ENCODE measurements at regions not wholly inside any gene's neighbourhood (a gene's known extent, or its start where the extent isn't known, plus 50 kb on each side); places are given as distances from the start of the nearest gene placed in this dataset.

DNA sequence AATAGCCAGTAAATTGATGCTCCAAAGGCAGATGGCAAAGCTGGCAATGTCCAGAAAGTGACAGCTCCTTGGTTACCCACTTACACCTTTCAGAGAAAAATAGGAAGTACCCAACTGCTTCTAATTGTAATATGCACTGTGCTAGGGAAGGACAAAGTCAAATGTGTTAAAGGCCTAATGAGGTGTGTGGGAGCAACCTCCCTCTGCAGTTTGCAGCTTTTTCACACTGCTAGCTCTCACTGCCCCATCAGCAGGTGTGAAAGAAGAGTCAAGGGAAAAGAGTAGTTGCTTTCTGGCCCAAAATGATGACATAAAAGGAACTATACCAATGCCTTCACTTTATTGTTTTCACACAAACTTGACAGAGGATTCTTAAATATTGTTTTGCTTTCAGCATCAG, 284.1 kb upstream of the SETBP1 start:
- no peaks in the 10 kb centered on the region for H3K4me1 ChIP-seq (ENCODE audit: control insufficient read depth, insufficient read depth, low read length)
- H3K36me3 ChIP-seq (ENCODE audit: control insufficient read depth in 2 of 2, insufficient read depth in 1 of 2, low read length in 2 of 2): no peaks in the 10 kb centered on the region
- no peaks in the 10 kb centered on the region for H3K9me3 ChIP-seq (ENCODE audit: control insufficient read depth, insufficient read depth, low read depth, low read length)
- ChIA-PET CTCF (interaction anchor here (0.7 kb wide), 1 partner anchor 720 kb away, joined by 3 read pairs; no protein-coding TSS in a partner anchor), POLR2A (no interaction called here)
- H3K27ac ChIP-seq (ENCODE audit: extremely low read depth, low read depth, low read length): no peak overlapping the region
- H3K4me3 ChIP-seq (ENCODE audit: low read depth, low read length): no peak overlapping the region
- TF ChIP-seq ZNF664 (tag by site-specific recombination; IDR thresholded peaks at IDR 0.05) (no peak), ZNF529 (tag by site-specific recombination; IDR thresholded peaks at IDR 0.05; ENCODE audit: insufficient replicate concordance) (no peak), ZSCAN4 (tag by site-specific recombination; IDR thresholded peaks at IDR 0.05) (no peak), ZNF626 (tag by site-specific recombination; IDR thresholded peaks at IDR 0.05) (no peak), ZNF837 (tag by site-specific recombination; IDR thresholded peaks at IDR 0.05) (no peak), ZNF121 (tag by site-specific recombination; IDR thresholded peaks at IDR 0.05) (no peak), ZIC2 (tag by site-specific recombination; IDR thresholded peaks at IDR 0.05) (no peak), ZNF26 (tag by site-specific recombination; IDR thresholded peaks at IDR 0.05) (no peak), ZFP41 (tag by site-specific recombination; IDR thresholded peaks at IDR 0.05; ENCODE audit: borderline replicate concordance) (no peak), ZBTB44 (tag by site-specific recombination; IDR thresholded peaks at IDR 0.05) (no peak), ZBTB21 (tag by site-specific recombination; IDR thresholded peaks at IDR 0.05) (no peak), ZSCAN30 (tag by site-specific recombination; IDR thresholded peaks at IDR 0.05) (no peak), GLI4 (tag by site-specific recombination; IDR thresholded peaks at IDR 0.05) (no peak), MYNN (tag by site-specific recombination; IDR thresholded peaks at IDR 0.05; ENCODE audit: borderline replicate concordance) (no peak)
- TF ChIP-seq, protein P1, sequence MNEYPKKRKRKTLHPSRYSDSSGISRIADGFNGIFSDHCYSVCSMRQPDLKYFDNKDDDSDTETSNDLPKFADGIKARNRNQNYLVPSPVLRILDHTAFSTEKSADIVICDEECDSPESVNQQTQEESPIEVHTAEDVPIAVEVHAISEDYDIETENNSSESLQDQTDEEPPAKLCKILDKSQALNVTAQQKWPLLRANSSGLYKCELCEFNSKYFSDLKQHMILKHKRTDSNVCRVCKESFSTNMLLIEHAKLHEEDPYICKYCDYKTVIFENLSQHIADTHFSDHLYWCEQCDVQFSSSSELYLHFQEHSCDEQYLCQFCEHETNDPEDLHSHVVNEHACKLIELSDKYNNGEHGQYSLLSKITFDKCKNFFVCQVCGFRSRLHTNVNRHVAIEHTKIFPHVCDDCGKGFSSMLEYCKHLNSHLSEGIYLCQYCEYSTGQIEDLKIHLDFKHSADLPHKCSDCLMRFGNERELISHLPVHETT (tag by site-specific recombination; IDR thresholded peaks at IDR 0.05): no peak
- TF ChIP-seq, protein P2, sequence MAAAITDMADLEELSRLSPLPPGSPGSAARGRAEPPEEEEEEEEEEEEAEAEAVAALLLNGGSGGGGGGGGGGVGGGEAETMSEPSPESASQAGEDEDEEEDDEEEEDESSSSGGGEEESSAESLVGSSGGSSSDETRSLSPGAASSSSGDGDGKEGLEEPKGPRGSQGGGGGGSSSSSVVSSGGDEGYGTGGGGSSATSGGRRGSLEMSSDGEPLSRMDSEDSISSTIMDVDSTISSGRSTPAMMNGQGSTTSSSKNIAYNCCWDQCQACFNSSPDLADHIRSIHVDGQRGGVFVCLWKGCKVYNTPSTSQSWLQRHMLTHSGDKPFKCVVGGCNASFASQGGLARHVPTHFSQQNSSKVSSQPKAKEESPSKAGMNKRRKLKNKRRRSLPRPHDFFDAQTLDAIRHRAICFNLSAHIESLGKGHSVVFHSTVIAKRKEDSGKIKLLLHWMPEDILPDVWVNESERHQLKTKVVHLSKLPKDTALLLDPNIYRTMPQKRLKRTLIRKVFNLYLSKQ (tag by site-specific recombination; IDR thresholded peaks at IDR 0.05; ENCODE audit: borderline replicate concordance): no peak
- TF ChIP-seq, protein P3, sequence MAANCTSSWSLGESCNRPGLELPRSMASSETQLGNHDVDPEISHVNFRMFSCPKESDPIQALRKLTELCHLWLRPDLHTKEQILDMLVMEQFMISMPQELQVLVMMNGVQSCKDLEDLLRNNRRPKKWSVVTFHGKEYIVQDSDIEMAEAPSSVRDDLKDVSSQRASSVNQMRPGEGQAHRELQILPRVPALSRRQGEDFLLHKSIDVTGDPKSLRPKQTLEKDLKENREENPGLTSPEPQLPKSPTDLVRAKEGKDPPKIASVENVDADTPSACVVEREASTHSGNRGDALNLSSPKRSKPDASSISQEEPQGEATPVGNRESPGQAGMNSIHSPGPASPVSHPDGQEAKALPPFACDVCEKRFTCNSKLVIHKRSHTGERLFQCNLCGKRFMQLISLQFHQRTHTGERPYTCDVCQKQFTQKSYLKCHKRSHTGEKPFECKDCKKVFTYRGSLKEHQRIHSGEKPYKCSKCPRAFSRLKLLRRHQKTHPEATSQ (tag by site-specific recombination; IDR thresholded peaks at IDR 0.05): no peak
- TF ChIP-seq, protein P4, sequence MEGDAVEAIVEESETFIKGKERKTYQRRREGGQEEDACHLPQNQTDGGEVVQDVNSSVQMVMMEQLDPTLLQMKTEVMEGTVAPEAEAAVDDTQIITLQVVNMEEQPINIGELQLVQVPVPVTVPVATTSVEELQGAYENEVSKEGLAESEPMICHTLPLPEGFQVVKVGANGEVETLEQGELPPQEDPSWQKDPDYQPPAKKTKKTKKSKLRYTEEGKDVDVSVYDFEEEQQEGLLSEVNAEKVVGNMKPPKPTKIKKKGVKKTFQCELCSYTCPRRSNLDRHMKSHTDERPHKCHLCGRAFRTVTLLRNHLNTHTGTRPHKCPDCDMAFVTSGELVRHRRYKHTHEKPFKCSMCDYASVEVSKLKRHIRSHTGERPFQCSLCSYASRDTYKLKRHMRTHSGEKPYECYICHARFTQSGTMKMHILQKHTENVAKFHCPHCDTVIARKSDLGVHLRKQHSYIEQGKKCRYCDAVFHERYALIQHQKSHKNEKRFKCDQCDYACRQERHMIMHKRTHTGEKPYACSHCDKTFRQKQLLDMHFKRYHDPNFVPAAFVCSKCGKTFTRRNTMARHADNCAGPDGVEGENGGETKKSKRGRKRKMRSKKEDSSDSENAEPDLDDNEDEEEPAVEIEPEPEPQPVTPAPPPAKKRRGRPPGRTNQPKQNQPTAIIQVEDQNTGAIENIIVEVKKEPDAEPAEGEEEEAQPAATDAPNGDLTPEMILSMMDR (tag by site-specific recombination; IDR thresholded peaks at IDR 0.05): no peak

Measured in HEK293 (cell line).